ENCODE measurements at regions not wholly inside any gene's neighbourhood (a gene's known extent, or its start where the extent isn't known, plus 50 kb on each side); places are given as distances from the start of the nearest gene placed in this dataset.

GRCh38 chr10:44477046-44477425 is 92.1 kb upstream of the CXCL12 start:
- DNase-seq (ENCODE audit: low spot score), result no peak

GRCh38 chr10:44478040-44478439 is 93.1 kb upstream of the CXCL12 start:
- no peak for DNase-seq (ENCODE audit: low spot score)

GRCh38 chr10:44478876-44479705 is 94.2 kb upstream of the CXCL12 start:
- DNase-seq (ENCODE audit: low spot score), result no peak

DNA sequence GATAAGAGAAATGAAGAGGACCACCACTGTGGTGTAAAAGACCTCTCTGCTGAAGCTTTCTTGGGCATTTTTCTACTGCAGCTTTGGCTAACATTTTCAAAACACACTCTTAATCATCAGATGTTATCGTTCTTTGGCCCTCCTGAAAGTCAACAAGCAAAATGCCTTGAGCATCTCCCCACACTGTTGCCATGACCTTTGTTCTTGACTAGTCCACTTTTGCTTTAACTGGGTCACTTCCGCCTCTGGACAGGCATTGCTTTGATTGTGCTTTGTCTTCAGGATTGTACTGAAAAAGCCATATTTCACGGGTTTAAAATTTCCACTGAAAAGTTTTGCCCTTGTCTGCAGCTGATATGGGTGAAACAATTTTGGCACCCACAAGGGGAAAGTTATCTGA is 107.8 kb upstream of the CXCL12 start:
- DNase-seq (ENCODE audit: low spot score), result no peak

- no peak for DNase-seq (ENCODE audit: low spot score)
Observed at GRCh38 chr10:44498222-44498621, 113.3 kb upstream of the CXCL12 start.

- DNase-seq (ENCODE audit: low spot score), result no peak
Observed at GRCh38 chr10:44500451-44500850, 115.6 kb upstream of the CXCL12 start.

GRCh38 chr10:44506386-44506785 is 121.5 kb upstream of the CXCL12 start:
- no peak for DNase-seq (ENCODE audit: low spot score)

DNA sequence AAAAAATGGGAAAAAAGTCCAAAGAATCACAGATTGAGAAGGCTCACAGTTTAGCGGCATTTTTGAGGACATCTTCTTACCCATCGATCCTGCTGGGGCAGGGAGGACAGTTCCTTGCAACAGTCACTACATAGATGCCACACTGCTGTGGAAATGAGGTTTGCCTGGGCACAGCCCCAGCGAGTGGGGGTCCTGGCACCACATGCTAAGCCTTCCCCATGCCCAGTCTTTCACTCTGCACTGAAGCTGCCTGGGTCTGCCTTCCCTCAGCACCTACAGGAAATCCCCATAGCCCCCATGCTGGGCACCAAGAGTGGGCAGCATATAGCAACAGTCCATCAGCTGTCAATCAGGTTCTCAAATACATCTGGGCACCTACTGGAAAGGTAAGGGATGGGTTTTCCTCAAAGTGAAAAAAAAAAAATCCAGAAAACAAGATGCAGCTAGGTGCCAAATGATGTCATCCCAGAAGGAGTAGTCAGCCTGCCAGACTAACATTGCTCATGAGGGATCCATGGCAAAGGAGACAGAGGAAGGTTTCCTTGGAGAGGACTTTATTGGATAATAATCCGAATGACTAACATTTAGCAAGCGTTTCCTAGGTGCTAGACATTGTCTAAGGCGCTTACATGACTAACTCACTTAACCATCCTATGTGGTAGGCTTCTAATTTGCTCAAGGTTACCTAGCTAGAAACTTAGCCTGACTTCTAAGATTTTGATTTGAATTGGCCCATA is 125.7 kb upstream of the CXCL12 start:
- peak; percentile 60 for DNase-seq (ENCODE audit: low spot score)

- no peak for DNase-seq (ENCODE audit: low spot score)
Observed at GRCh38 chr10:44511166-44511565, 126.3 kb upstream of the CXCL12 start.

- no peak for DNase-seq (ENCODE audit: low spot score)
Observed at GRCh38 chr10:44511601-44512000, 126.7 kb upstream of the CXCL12 start.

DNA sequence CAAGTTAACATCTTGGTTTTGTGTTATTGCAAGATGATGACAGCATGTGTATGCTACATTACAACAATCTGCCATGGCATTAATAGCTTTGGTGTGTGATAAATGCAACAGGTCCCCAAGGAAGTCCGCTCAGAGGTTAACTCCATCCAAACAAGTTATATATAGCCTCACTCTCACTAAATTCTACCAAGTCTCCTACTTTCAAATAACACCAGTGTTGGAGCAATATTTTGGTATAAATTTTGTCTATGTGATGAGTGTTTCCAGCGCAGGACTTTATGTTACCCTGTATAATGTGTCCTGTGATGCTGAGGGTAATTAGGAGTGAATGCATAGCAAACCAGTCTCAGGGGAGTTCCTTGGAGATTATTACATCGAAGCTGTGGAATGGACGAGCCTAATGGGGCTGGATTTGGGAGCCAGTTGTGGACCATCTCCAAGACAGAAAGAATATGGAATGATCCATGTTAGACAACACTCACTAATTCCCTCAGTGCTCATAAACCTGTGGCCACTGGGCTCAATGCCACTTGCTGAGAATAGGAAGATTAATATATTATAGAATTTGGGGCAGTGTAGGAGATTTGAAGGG is 127.6 kb upstream of the CXCL12 start:
- no peak for DNase-seq (ENCODE audit: low spot score)

DNA sequence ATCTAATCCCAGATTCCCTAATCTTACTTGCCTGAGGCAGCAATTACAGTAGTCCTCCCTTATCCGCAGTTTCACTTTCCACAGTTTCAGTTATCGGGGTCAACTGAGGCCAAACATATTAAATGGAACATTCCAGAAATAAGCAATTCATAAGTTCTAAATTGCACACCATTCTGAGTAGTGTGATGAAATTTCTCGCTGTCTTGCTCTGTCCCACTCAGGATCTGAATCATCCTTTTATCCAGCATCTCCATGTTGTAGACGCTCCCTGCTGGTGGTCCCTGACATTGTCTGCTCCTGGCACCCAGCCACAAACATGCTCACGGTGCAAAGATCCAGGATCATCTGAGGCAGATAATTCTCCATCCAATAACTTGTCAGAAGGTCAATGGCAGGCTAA is 128.7 kb upstream of the CXCL12 start:
- peak; percentile 7 for DNase-seq (ENCODE audit: low spot score)

- no peak for DNase-seq (ENCODE audit: low spot score)
Observed at GRCh38 chr10:44516891-44517290, 132.0 kb upstream of the CXCL12 start.

DNA sequence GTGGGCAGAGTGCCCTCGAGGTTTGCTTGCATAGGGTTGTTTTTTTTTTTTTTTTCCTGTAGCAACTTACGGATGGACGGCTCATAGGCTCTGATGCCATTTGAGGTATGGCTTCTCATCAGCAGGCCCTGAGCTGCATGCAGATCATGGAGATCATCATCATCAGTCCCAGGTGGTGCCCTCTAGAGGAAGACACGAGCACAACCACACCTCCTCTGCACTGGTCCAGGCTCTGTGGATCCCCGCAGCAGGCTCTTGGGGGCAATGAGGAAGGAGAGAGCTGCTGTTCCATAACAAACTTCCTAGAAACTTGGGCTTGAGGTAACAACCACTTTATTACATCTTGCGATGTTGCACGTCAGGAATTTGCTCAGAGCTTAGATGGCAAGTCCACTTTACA is 132.7 kb upstream of the CXCL12 start:
- no peak for DNase-seq (ENCODE audit: low spot score)

- no peak for DNase-seq (ENCODE audit: low spot score)
Observed at GRCh38 chr10:44519361-44519760, 134.5 kb upstream of the CXCL12 start.

DNA sequence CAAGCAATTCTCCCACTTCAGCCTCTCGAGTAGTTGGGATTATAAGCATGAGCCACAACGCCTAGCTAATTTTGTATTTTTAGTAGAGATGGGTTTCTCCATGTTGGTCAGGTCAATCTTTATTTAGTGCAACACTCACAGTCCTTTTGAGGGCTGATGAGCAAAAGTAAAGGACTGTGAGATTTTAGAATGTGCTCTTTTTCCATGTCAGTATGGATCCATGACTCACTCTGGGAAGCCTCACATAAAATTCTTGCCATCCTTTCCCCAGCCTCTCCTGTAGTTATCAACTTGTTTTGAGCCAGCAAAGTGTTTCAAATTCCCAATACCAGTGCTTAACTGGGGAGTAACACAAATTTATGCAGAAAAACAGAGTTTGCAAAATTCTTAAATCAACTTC is 135.8 kb upstream of the CXCL12 start:
- no peak for DNase-seq (ENCODE audit: low spot score)

- DNase-seq (ENCODE audit: low spot score), result no peak
Observed at GRCh38 chr10:44539178-44539577, 154.3 kb upstream of the CXCL12 start.

DNA sequence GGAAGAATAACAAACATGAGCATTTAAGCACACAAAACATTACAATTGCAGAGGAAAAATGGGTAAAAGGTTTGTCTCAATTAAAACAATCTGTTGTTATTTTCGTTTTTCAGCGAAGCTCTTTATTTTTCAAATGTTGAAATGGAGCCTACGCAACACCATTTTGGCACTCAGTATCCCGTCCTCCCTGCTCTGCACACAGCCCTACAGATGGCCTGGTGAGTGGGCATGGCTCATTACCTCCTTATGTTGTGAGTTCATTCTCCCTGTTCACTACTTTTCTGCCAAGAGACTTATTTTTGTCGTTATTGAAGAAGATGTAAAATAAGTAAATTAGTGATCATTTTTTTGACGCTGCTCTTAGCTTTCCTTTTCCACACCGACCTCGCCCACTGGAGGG is 167.8 kb upstream of the CXCL12 start:
- no peak for DNase-seq (ENCODE audit: low spot score)

DNA sequence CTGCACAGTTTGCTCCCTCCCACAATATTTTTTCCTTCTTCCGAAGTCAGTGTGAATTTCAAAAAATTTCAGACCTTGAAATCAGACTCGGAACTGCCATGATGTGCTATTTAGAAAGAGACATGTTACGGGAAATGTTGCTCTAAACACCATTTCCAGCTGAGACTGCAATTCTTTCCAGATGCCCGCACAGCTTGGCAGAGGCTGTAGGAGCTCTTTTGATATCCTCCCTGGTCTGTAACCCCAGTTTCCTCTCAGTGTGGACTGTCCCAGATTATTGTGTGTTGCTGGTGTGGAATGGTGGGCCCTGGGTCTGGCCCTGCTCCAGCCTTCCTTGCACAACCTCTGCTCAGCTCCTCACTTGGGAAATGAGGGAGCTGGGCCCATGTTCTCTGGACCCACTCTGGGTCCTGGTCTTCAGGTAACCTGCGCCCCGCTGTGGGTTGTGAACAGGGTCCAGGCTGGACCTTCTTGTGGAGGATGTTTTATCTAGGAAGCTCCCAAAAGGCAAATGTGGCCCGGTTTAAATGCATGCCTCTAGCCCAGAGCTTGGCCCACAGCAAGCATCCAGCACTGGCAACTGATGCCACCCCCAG is 172.8 kb upstream of the CXCL12 start:
- no peak for DNase-seq (ENCODE audit: low spot score)

- no peak for DNase-seq (ENCODE audit: low spot score)
Observed at GRCh38 chr10:44558521-44558920, 173.6 kb upstream of the CXCL12 start.

DNA sequence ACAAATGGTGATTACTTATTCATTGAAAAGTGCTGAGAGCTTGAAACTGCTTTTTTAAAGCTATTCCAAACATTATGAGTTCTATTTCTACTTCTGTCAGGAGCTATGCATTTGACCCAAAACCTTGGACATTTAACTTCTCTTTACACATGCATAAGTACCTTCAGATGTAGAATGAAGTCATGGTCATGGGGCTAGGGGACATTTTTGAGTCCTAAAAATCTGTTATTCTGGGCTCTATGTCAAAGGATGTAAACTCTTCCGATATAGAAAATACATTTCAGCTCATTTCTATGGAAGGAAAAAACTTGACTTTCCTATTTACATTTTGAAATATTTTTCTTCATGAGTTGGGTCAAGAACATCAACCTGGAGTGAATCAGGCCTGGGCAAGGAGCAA is 179.5 kb upstream of the CXCL12 start:
- no peak for DNase-seq (ENCODE audit: low spot score)

GRCh38 chr10:44564790-44565189 is 179.9 kb upstream of the CXCL12 start:
- DNase-seq (ENCODE audit: low spot score), result no peak

DNA sequence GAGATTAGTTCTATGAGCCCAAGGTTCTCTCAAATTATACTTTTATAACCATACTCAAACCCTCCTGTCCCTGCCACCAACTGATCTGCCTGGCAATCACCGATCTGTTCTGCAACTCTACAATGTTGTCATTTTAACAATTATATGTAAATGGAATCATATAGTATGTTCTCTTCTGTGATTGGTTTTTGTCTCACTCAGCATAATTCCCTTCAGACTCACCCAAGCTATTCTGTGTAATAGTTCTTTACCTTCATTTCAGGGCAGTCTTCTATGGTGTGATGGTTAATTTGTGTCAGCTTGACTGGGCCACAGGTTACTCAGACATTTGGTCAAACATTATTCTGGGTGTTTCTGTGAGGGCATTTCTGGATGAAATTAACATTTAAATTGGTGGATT is 181.9 kb upstream of the CXCL12 start:
- DNase-seq (ENCODE audit: low spot score), result no peak
